PC-9 (cell line): ENCODE measurements at regions not wholly inside any gene's neighbourhood (a gene's known extent, or its start where the extent isn't known, plus 50 kb on each side); places are given as distances from the start of the nearest gene placed in this dataset.

ENCODE experiments used
- BruUV-seq: library from RNA; stranded (reverse); fragments of 400-500 nt; replicated peaks from 2 replicates; lab custom pipeline; 2021; lab: Mats Ljungman, UMichigan
- CTCF ChIA-PET: fragments of 300-600 bp; sonication (Branson Sonifier 250); formaldehyde crosslinking; loops from one replicate; lab custom pipeline; 2022; ENCODE audit warnings: antibody characterized with exemption; lab: Charles Lee
- POLR2A ChIA-PET: fragments of 300-600 bp; sonication (Branson Sonifier 250); formaldehyde crosslinking; loops from one replicate; lab custom pipeline; 2022; ENCODE audit warnings: antibody characterized with exemption; ENCODE audit not compliant: unreplicated experiment; lab: Charles Lee
- DNase-seq, 2 experiments: peaks; one replicate each; pipeline versions ENCODE4 v3.0.0 to v3.0.0-alpha.2; 2015 to 2022; ENCODE audit warnings: mixed read lengths in 1 of 2
- H2AFZ ChIP-seq: fragments of 200-600 bp; sonication (generic); 2 replicates; pipeline ENCODE4 v1.8.1; 2017; ENCODE audit warnings: antibody characterized with exemption
- H3F3A ChIP-seq: fragments of 200-600 bp; sonication (generic); 2 replicates; pipeline ENCODE4 v1.8.1; 2017; ENCODE audit warnings: antibody characterized with exemption, mild to moderate bottlenecking, low read depth; ENCODE audit not compliant: insufficient read depth
- H3K27ac ChIP-seq: fragments of 200-600 bp; sonication (generic); 2 replicates; pipeline ENCODE4 v1.6.1; 2016; ENCODE audit warnings: mixed run types
- H3K27me3 ChIP-seq: fragments of 200-600 bp; sonication (generic); 2 replicates; pipeline ENCODE4 v1.6.1; 2016; ENCODE audit warnings: low read depth, mixed run types; ENCODE audit not compliant: insufficient read depth
- H3K36me3 ChIP-seq: fragments of 200-600 bp; sonication (generic); 2 replicates; pipeline ENCODE4 v1.6.1; 2016; ENCODE audit warnings: low read depth, mixed run types
- H3K4me1 ChIP-seq: fragments of 200-600 bp; sonication (generic); replicated peaks from 2 replicates; pipeline ENCODE4 v1.6.1; 2016; ENCODE audit warnings: mixed run types; ENCODE audit not compliant: insufficient read depth
- H3K4me2 ChIP-seq: fragments of 200-600 bp; sonication (generic); 2 replicates; pipeline ENCODE4 v1.6.1; 2017; ENCODE audit warnings: mixed run types
- H3K4me3 ChIP-seq: fragments of 200-600 bp; sonication (generic); 2 replicates; pipeline ENCODE4 v1.6.1; 2016; ENCODE audit warnings: mixed run types
- H3K79me2 ChIP-seq: fragments of 200-600 bp; sonication (generic); 2 replicates; pipeline ENCODE4 v1.6.1; 2017; ENCODE audit warnings: low read depth, mixed run types
- H3K9me2 ChIP-seq: fragments of 200-600 bp; sonication (generic); 2 replicates; pipeline ENCODE4 v1.8.1; 2017; ENCODE audit warnings: mild to moderate bottlenecking; ENCODE audit not compliant: insufficient read depth
- H3K9me3 ChIP-seq: fragments of 200-600 bp; sonication (generic); 2 replicates; pipeline ENCODE4 v1.8.1; 2016; ENCODE audit warnings: low read depth; ENCODE audit not compliant: insufficient read depth
- H4K20me1 ChIP-seq: fragments of 200-600 bp; sonication (generic); 2 replicates; pipeline ENCODE4 v1.8.1; 2017; ENCODE audit not compliant: insufficient read depth
- EZH2 ChIP-seq: fragments of 200-600 bp; sonication (generic); IDR thresholded peaks from 2 replicates; pipeline ENCODE4 v1.8.0; 2017; ENCODE audit warnings: antibody characterized with exemption, low read depth
- intact Hi-C: fragments of 100-400 bp; cut with micrococcal nuclease; formaldehyde crosslinking; loops from one replicate; pipeline ENCODE4 v1.10.0; 2022; ENCODE audit not compliant: unreplicated experiment
- TF ChIP-seq, protein P1 (sequence below): fragments of 200-600 bp; sonication (generic); conservative IDR thresholded peaks from 2 replicates; pipeline ENCODE4 v1.6.1; 2017; ENCODE audit warnings: mixed run types, antibody characterized with exemption, mild to moderate bottlenecking, moderate library complexity

GRCh38 chr11:95354304-95354703 is 123.3 kb upstream of the SESN3 start:
- intact Hi-C loops = no loop called here
- Histone ChIP-seq H3K9me2 (no peaks in the 10 kb centered on the region), H3K27me3 (peaks cover 7% of the 10 kb centered on the region; the same call in 1 of the 2 replicates), H3K27ac (no peak overlapping the region), H4K20me1 (no peaks in the 10 kb centered on the region), H3K9me3 (no peaks in the 10 kb centered on the region), H2AFZ (no peak overlapping the region), H3F3A (no peaks in the 10 kb centered on the region), H3K4me3 (no peak overlapping the region), H3K36me3 (no peaks in the 10 kb centered on the region), H3K79me2 (no peaks in the 10 kb centered on the region), H3K4me2 (no peak overlapping the region), H3K4me1 (no peaks in the 10 kb centered on the region)
- no TSS peak for BruUV-seq
- CTCF ChIA-PET = no interaction called here
- no peak for TF ChIP-seq EZH2
- TF ChIP-seq, protein P1, sequence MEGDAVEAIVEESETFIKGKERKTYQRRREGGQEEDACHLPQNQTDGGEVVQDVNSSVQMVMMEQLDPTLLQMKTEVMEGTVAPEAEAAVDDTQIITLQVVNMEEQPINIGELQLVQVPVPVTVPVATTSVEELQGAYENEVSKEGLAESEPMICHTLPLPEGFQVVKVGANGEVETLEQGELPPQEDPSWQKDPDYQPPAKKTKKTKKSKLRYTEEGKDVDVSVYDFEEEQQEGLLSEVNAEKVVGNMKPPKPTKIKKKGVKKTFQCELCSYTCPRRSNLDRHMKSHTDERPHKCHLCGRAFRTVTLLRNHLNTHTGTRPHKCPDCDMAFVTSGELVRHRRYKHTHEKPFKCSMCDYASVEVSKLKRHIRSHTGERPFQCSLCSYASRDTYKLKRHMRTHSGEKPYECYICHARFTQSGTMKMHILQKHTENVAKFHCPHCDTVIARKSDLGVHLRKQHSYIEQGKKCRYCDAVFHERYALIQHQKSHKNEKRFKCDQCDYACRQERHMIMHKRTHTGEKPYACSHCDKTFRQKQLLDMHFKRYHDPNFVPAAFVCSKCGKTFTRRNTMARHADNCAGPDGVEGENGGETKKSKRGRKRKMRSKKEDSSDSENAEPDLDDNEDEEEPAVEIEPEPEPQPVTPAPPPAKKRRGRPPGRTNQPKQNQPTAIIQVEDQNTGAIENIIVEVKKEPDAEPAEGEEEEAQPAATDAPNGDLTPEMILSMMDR = no peak
- POLR2A ChIA-PET = no interaction called here
- no peak for DNase-seq

- no peak for DNase-seq
- Histone ChIP-seq H4K20me1 (no peaks in the 10 kb centered on the region), H3K9me3 (no peaks in the 10 kb centered on the region), H3K27me3 (peaks cover 7% of the 10 kb centered on the region; the same call in 1 of the 2 replicates), H3K36me3 (no peaks in the 10 kb centered on the region), H3K4me2 (no peak overlapping the region), H3F3A (no peaks in the 10 kb centered on the region), H3K27ac (no peak overlapping the region), H3K4me3 (no peak overlapping the region), H2AFZ (no peak overlapping the region), H3K79me2 (no peaks in the 10 kb centered on the region), H3K9me2 (no peaks in the 10 kb centered on the region), H3K4me1 (no peaks in the 10 kb centered on the region)
- CTCF ChIA-PET = no interaction called here
- TF ChIP-seq, protein P1 = no peak
- intact Hi-C loops = no loop called here
- POLR2A ChIA-PET = no interaction called here
- BruUV-seq = no TSS peak
Observed at GRCh38 chr11:95353706-95354105, 122.7 kb upstream of the SESN3 start.

DNA sequence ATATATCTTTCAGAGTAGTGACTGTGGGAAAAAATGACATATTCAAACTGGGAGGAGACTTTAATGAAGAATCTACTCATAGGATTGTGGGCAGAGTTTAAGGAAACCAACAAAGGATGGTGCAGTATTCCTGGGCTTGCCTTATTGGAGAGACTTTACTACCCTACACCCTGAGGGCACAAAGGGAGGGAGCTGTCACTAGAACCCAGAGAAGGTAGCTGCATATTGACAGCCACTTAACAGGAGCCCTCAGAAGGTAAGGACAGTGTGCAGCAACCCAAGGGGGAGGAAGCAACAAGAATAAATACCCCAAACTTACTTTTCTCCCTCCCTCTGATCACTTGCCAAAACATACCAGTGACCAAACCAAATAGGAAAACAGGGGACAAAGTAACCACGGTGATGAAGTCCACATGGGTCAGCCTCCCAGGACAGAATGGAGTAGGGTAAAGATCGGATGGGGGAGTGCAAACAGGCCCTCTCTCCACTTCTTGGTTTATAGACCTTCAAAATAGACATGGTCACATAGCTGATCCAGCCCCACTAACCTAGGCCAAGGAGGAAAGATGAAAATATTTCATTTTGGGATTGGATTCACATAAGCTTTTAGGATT is 121.8 kb upstream of the SESN3 start:
- no peaks in the 10 kb centered on the region for H3K79me2 ChIP-seq
- no TSS peak for BruUV-seq
- ChIA-PET CTCF (no interaction called here), POLR2A (no interaction called here)
- H3K9me2 ChIP-seq = no peaks in the 10 kb centered on the region
- no peak overlapping the region for H3K4me2 ChIP-seq
- H3K36me3 ChIP-seq = no peaks in the 10 kb centered on the region
- no peak for DNase-seq
- TF ChIP-seq, protein P1 = no peak
- TF ChIP-seq EZH2 = no peak
- intact Hi-C loops = no loop called here
- no peaks in the 10 kb centered on the region for H3F3A ChIP-seq
- H3K9me3 ChIP-seq = no peaks in the 10 kb centered on the region
- no peaks in the 10 kb centered on the region for H3K4me1 ChIP-seq
- H4K20me1 ChIP-seq = no peaks in the 10 kb centered on the region
- H2AFZ ChIP-seq = no peak overlapping the region
- H3K4me3 ChIP-seq = no peak overlapping the region
- no peak overlapping the region for H3K27ac ChIP-seq
- peaks cover 7% of the 10 kb centered on the region; the same call in 1 of the 2 replicates for H3K27me3 ChIP-seq
